ENCODE measurements at regions not wholly inside any gene's neighbourhood (a gene's known extent, or its start where the extent isn't known, plus 50 kb on each side); places are given as distances from the start of the nearest gene placed in this dataset.

DNA sequence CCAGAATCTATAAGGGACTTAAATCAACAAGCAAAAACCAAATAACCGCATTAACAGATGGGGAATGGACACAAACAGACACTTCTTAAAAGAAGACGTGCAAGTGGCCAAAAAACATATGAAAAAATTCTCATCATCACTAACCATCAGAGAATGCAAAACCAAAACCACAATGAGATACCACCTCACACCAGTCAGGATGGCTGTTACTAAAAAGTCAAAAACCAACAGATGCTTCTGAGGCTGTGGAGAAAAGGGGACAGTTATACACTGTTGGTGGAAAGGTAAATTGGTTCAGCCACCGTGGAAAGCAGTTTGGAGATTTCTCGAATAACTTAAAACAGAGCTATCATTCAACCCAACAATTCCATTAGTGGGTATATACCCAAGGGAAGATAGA lies 124.9 kb upstream of the OLIG2 start:
- H3K27ac ChIP-seq = no peak overlapping the region
- H3K4me1 ChIP-seq (ENCODE audit: control insufficient read depth in 1 of 2, insufficient read depth in 1 of 2, low read depth in 1 of 2, low read length in 1 of 2) = no peaks in the 10 kb centered on the region
- no peak overlapping the region for H3K4me3 ChIP-seq (ENCODE audit: low read depth in 1 of 2, low read length in 1 of 2)
- no peaks in the 10 kb centered on the region for H3K36me3 ChIP-seq
- no peaks in the 10 kb centered on the region for H3K9me3 ChIP-seq
- H3K27me3 ChIP-seq = peaks cover 39% of the 10 kb centered on the region
- TF ChIP-seq, protein P1, sequence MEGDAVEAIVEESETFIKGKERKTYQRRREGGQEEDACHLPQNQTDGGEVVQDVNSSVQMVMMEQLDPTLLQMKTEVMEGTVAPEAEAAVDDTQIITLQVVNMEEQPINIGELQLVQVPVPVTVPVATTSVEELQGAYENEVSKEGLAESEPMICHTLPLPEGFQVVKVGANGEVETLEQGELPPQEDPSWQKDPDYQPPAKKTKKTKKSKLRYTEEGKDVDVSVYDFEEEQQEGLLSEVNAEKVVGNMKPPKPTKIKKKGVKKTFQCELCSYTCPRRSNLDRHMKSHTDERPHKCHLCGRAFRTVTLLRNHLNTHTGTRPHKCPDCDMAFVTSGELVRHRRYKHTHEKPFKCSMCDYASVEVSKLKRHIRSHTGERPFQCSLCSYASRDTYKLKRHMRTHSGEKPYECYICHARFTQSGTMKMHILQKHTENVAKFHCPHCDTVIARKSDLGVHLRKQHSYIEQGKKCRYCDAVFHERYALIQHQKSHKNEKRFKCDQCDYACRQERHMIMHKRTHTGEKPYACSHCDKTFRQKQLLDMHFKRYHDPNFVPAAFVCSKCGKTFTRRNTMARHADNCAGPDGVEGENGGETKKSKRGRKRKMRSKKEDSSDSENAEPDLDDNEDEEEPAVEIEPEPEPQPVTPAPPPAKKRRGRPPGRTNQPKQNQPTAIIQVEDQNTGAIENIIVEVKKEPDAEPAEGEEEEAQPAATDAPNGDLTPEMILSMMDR (IDR thresholded peaks at IDR 0.05) = no peak

DNA sequence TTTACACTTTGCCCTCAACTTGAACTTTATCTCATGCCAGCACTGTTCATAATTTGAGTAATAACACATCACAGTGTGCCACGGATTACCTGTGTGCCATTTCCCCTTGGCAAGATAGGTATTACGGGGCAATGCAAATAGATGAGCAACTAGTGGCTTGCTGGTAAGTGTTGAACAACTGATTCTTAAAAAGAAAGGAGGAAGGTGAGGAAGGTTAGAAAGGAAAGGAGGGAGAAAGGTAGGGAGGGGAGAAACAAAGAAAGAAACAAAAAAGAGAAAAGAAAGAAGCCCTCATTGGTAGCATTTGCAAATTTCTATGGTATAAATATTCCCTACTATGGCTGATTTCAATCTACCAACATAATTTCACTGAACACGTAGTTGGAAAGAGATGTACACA lies 118.2 kb upstream of the OLIG2 start:
- H3K36me3 ChIP-seq = no peaks in the 10 kb centered on the region
- H3K27me3 ChIP-seq = peaks cover 47% of the 10 kb centered on the region
- H3K4me3 ChIP-seq (ENCODE audit: low read depth in 1 of 2, low read length in 1 of 2) = no peak overlapping the region
- TF ChIP-seq, protein P1 (IDR thresholded peaks at IDR 0.05) = no peak
- H3K9me3 ChIP-seq = no peaks in the 10 kb centered on the region
- H3K4me1 ChIP-seq (ENCODE audit: control insufficient read depth in 1 of 2, insufficient read depth in 1 of 2, low read depth in 1 of 2, low read length in 1 of 2) = no peaks in the 10 kb centered on the region
- no peak overlapping the region for H3K27ac ChIP-seq

DNA sequence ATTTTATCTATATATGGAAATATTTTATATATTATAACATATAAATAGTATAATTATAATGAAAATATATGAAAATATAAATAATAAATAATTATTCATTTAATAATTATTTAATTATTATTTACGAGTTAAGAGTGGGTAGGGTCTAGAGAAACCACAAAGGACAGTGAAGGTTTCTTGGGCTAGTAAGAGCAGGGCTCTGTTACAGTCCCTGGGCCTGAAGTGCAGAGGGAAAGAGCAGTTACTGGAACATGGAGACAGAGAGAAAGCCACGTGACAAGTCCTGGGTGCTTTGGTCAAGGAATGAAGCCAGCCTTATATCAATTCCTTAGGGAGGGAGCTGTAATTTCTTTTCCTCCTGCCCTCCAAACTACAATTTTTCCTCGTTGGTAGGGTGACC lies 117.2 kb upstream of the OLIG2 start:
- TF ChIP-seq, protein P1 (IDR thresholded peaks at IDR 0.05) = no peak
- H3K4me3 ChIP-seq (ENCODE audit: low read depth in 1 of 2, low read length in 1 of 2) = no peak overlapping the region
- no peaks in the 10 kb centered on the region for H3K9me3 ChIP-seq
- no peak overlapping the region for H3K27ac ChIP-seq
- no peaks in the 10 kb centered on the region for H3K36me3 ChIP-seq
- no peaks in the 10 kb centered on the region for H3K4me1 ChIP-seq (ENCODE audit: control insufficient read depth in 1 of 2, insufficient read depth in 1 of 2, low read depth in 1 of 2, low read length in 1 of 2)
- peaks cover 53% of the 10 kb centered on the region for H3K27me3 ChIP-seq

DNA sequence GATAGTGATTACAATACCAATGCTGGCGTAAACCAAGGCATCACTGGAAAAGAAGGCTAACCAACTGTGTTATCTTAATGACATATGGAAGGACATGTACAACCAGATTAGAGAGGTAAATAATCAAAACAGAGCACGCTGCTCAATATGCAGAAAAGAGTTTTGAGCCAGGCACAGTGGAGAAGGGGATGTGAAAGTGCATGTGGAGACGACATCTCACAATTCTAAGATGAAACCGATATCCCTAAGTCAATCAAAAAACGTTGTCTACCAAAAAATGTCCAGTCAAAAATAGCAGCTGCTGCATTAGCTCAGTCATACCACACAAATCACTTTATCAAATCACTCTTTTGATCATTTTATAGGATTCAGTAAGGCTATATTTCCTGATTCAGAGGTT lies 116.3 kb upstream of the OLIG2 start:
- H3K36me3 ChIP-seq = no peaks in the 10 kb centered on the region
- H3K27me3 ChIP-seq = peaks cover 58% of the 10 kb centered on the region
- no peak overlapping the region for H3K27ac ChIP-seq
- TF ChIP-seq, protein P1 (IDR thresholded peaks at IDR 0.05) = no peak
- H3K4me1 ChIP-seq (ENCODE audit: control insufficient read depth in 1 of 2, insufficient read depth in 1 of 2, low read depth in 1 of 2, low read length in 1 of 2) = no peaks in the 10 kb centered on the region
- no peaks in the 10 kb centered on the region for H3K9me3 ChIP-seq
- H3K4me3 ChIP-seq (ENCODE audit: low read depth in 1 of 2, low read length in 1 of 2) = no peak overlapping the region

DNA sequence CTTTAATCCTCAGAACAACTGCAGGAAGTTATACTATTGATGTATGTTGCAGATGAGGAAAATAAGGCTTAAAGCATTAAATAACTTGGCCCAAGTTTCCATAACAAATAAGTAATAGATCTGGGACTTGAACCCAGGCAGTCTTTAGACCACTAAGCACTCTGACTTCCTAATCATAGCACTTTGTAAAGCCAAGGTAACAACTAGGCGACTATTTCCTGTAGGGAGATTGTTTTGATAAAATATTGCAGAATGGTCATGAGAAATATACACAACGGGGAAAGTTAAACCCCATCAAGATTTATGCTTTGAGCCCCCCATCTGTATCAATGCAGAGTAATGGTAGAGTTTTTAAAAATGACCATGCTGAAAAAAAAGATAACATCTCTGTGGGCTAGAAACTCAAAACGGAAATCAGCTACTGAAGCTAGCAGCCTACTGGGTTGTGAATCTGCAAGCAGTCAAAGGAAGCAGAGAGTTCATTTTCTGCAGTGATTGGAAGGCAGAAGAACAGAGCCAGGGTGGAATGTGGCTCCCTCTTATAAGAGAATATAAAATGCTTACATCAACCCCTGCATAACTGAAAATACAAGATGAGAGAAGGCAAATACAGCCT lies 111.2 kb upstream of the OLIG2 start:
- no peak overlapping the region for H3K4me3 ChIP-seq (ENCODE audit: low read depth in 1 of 2, low read length in 1 of 2)

More for the DNA sequence above, 111.2 kb upstream of the OLIG2 start:
- TF ChIP-seq, protein P1 (IDR thresholded peaks at IDR 0.05) = no peak
- peaks cover 79% of the 10 kb centered on the region for H3K27me3 ChIP-seq
- no peaks in the 10 kb centered on the region for H3K9me3 ChIP-seq
- no peak overlapping the region for H3K27ac ChIP-seq
- no peaks in the 10 kb centered on the region for H3K4me1 ChIP-seq (ENCODE audit: control insufficient read depth in 1 of 2, insufficient read depth in 1 of 2, low read depth in 1 of 2, low read length in 1 of 2)
- H3K36me3 ChIP-seq = no peaks in the 10 kb centered on the region

All from neutrophil (primary cell).